Fibroblast of the aortic adventitia (primary cell): ENCODE measurements at regions not wholly inside any gene's neighbourhood (a gene's known extent, or its start where the extent isn't known, plus 50 kb on each side); places are given as distances from the start of the nearest gene placed in this dataset.
A peak's percentile ranks its signal among the peaks of the same experiment; 100 is the strongest.

Experiments used
- DNase-seq: peaks from one replicate; pipeline ENCODE4 v3.0.0-alpha.2; 2010; ENCODE audit warnings: low read depth
- H3K4me3 ChIP-seq: 2 replicates; pipeline ENCODE4 v1.5.1; 2011; ENCODE audit warnings: low read depth, mild to moderate bottlenecking, control low read depth, low read length, moderate library complexity
- TF ChIP-seq, protein P1 (sequence below): IDR thresholded peaks from 2 replicates; pipeline ENCODE4 v1.5.1; 2011; ENCODE audit warnings: mild to moderate bottlenecking, low read length, control low read depth, inconsistent platforms; ENCODE audit not compliant: insufficient read depth

DNA sequence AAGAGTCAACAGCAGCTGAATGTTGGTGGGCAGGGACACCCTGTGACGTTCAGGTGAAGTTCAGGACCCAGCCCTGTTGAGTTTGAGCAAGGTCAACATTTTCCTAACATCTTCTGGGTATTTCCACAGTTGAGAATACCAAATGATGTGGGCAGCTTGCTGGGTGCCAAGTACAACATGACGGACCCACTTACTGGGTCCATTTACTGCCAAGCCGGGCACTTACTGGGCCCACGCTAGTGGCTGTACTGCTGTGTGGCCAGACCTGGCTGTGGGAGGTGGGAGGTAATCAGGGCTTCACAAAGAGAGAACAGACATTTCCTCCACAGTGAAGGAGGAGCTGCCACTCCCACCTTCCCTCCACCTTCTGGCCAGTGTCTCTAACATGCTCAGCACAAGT lies 99.2 kb downstream of the PSMG1 start:
- no peak overlapping the region for H3K4me3 ChIP-seq
- DNase-seq, result no peak
- TF ChIP-seq, protein P1, sequence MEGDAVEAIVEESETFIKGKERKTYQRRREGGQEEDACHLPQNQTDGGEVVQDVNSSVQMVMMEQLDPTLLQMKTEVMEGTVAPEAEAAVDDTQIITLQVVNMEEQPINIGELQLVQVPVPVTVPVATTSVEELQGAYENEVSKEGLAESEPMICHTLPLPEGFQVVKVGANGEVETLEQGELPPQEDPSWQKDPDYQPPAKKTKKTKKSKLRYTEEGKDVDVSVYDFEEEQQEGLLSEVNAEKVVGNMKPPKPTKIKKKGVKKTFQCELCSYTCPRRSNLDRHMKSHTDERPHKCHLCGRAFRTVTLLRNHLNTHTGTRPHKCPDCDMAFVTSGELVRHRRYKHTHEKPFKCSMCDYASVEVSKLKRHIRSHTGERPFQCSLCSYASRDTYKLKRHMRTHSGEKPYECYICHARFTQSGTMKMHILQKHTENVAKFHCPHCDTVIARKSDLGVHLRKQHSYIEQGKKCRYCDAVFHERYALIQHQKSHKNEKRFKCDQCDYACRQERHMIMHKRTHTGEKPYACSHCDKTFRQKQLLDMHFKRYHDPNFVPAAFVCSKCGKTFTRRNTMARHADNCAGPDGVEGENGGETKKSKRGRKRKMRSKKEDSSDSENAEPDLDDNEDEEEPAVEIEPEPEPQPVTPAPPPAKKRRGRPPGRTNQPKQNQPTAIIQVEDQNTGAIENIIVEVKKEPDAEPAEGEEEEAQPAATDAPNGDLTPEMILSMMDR, result no peak

DNA sequence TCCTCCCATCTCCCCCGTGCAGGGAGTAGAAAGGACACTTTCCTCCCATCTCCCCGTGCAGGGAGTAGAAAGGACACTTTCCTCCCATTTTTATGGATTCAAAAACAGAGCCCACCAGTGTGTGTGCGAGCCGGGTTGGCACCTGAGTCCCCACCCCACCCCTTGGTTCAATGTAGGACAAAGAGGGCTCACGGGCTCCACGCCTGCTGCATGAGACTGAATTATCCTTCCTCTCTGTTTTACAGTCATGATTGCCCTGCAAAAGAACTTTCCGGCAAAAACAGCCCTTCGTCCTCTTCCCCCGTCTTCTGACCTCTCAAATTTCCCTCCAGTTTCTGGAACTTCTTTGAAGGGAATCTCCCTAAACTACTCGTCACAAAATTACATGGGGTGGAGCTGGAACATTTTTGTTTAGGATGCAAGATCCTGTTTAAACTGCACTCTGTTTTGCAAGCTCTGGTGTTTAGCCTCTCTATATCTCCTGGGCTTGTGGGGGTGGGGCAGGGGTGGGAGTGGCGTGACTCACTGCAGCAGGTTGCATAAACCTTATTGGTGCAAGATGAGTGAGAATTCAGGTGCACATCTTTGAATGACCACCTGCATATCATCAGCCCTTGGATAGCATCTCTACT lies 99.8 kb downstream of the PSMG1 start:
- TF ChIP-seq, protein P1, result no peak
- no peak overlapping the region for H3K4me3 ChIP-seq
- DNase-seq, result peak; percentile 46

DNA sequence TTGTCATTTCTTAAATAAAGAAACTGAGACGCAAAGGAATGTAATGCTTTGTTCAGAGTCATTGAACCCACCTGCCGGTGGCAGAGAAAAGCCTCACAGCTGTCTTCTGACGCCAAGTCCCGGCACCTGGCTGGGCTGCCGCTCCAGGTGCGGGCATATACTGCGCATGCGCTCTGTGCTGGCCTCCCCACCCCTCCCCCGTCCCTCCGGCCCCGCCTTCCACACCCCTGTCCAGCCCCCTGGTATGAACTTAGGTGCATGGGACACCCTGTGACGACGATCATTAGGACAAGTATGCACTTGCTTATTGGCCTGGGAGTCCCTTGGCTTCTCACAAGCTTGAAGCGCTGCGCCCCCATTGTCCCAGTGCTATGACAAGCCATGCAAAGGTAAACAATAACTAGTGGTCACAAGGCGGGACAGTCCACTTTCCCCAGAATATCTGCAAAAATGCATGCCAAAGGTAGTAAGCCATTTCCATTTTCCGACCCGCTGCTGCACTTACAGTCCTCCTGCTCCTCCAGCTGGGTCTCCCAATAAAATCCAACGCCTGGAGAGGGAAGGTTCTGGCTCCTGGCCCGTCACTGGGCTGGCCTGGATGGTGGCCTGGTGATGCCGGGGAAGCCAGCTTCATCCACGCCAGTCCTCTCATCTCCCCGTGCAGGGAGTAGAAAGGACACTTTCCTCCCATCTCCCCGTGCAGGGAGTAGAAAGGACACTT lies 100.4 kb downstream of the PSMG1 start:
- DNase-seq, result no peak
- TF ChIP-seq, protein P1, result no peak
- H3K4me3 ChIP-seq, result no peak overlapping the region

DNA sequence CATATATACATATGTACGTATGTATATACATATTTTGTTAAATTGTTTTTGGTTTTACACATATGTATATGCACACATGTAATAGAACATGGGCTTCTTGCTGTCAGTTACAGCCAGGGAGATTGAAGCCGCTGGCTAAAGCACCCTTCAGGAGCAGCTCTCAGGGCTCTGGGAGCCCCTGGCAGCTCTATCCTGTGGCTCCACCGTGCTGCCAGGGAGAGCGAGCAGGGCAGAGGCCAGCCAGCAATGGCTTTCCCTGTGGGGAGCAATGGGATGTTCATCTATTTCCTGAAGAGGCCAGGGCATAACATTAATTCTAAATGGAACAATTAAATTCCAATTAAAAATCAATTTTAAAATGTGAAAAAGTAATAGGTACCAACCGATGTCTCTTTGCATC lies 102.9 kb downstream of the PSMG1 start:
- TF ChIP-seq, protein P1, result no peak
- H3K4me3 ChIP-seq, result no peak overlapping the region

DNA sequence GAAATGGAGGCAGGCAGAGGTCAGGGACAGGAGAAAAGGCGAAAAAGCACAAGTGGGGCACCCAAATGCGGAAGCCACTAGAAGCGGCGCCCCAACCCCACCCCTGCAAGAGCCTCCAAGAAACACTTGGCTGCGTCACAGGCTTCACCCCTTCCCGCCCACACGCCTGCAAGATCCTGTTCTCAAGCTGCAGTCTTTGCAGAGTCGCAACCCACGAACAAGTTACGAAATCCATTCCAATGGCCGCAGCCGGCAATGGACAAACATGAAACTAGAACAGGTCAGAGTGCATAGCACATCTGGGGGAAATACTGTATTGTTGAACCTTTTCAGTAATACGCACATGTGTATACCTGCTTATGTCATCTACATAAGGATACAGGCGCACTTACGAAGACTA lies 103.6 kb downstream of the PSMG1 start:
- TF ChIP-seq, protein P1, result no peak
- DNase-seq, result no peak
- no peak overlapping the region for H3K4me3 ChIP-seq

More for the DNA sequence above, 102.9 kb downstream of the PSMG1 start:
- DNase-seq, result no peak

DNA sequence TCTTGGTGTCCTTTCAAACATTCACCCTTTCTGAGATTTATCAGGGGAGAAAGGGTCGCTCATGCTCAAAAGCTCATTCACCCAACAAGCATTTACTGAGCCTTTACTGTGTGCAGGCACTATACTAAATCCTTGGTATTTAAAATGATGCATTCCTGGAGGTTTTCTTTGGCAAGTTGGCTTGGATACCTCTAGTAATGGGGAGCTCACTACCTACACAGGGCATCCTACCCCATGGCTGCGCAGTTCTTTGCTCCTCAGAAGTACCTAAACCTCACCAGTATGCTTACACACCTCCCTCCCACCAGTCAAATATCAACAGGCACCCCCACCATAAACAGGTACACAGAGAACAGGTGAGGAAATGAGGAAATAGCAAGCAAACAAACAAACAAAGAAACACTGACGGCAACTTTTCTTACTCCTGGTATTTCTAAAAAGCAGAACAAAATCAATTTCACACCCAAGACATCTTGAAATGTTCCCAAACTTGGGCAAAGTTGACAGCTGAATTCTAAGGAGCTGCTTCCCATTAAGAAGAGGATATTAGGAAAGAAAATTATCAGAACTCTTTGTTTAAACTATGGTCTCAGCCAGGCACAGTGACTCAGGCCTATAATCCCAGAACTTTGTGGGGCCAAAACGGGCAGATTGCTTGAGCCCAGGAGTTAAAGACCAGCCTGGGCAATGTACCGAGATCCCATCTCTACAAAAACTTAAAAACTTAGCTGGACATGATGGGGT lies 104.8 kb downstream of the PSMG1 start:
- TF ChIP-seq, protein P1, result no peak
- no peak for DNase-seq
- H3K4me3 ChIP-seq, result no peak overlapping the region
